ENCODE measurements at regions not wholly inside any gene's neighbourhood (a gene's known extent, or its start where the extent isn't known, plus 50 kb on each side); places are given as distances from the start of the nearest gene placed in this dataset.
"Not testable (repeated sequence)": the region's sequence is repeated elsewhere in the genome, so short reads cannot be mapped to it uniquely, and the experiment has no call there.

DNA sequence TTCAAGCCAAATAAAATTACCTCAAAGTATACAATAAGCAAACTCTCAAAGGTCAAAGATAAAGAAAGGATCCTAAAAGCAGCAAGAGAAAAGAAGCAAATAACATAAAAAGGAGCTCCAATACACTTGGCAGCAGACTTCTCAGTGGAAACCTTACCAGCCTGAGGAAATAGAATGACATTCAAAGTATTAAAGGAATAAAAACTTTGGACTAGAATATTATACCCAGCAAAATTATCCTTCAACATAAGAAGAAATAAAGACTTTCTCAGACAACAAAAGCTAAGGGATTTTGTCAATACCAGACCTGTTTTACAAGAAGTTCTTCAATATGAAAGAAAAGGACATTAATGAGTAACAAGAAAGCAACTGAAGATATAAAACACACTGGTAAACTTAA lies 83.0 kb upstream of the SPTLC1 start:
- TF ChIP-seq, protein P1, sequence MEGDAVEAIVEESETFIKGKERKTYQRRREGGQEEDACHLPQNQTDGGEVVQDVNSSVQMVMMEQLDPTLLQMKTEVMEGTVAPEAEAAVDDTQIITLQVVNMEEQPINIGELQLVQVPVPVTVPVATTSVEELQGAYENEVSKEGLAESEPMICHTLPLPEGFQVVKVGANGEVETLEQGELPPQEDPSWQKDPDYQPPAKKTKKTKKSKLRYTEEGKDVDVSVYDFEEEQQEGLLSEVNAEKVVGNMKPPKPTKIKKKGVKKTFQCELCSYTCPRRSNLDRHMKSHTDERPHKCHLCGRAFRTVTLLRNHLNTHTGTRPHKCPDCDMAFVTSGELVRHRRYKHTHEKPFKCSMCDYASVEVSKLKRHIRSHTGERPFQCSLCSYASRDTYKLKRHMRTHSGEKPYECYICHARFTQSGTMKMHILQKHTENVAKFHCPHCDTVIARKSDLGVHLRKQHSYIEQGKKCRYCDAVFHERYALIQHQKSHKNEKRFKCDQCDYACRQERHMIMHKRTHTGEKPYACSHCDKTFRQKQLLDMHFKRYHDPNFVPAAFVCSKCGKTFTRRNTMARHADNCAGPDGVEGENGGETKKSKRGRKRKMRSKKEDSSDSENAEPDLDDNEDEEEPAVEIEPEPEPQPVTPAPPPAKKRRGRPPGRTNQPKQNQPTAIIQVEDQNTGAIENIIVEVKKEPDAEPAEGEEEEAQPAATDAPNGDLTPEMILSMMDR (IDR thresholded peaks at IDR 0.05; ENCODE audit: control extremely low read depth in 1 of 3, insufficient read depth in 1 of 3, low read depth in 1 of 3, low read length in 3 of 3), result not testable (repeated sequence)
- TF ChIP-seq KDM4A (IDR thresholded peaks at IDR 0.05; ENCODE audit: low read depth, low read length, severe bottlenecking), result not testable (repeated sequence)

Data from H1 (cell line).